Nephron progenitor cell (in vitro differentiated cells): ENCODE measurements at regions not wholly inside any gene's neighbourhood (a gene's known extent, or its start where the extent isn't known, plus 50 kb on each side); places are given as distances from the start of the nearest gene placed in this dataset.

Source experiments
- DNase-seq: peaks from one replicate; pipeline ENCODE4 v3.0.0; 2021
- H3K27ac Mint-ChIP-seq: 2 replicates; pipeline ENCODE4 v1.8.0; 2021; ENCODE audit warnings: mild to moderate bottlenecking, moderate library complexity, mixed read lengths
- H3K27me3 Mint-ChIP-seq: 2 replicates; pipeline ENCODE4 v1.8.0; 2021; ENCODE audit warnings: mild to moderate bottlenecking, low read depth, mixed read lengths; ENCODE audit not compliant: poor library complexity
- H3K36me3 Mint-ChIP-seq: 2 replicates; pipeline ENCODE4 v1.8.0; 2021; ENCODE audit warnings: low read depth, mixed read lengths
- H3K4me1 Mint-ChIP-seq: 2 replicates; pipeline ENCODE4 v1.8.0; 2021; ENCODE audit warnings: mixed read lengths
- H3K4me3 Mint-ChIP-seq: 2 replicates; pipeline ENCODE4 v1.8.0; 2021; ENCODE audit warnings: mild to moderate bottlenecking, moderate library complexity, mixed read lengths
- H3K9me3 Mint-ChIP-seq: 2 replicates; pipeline ENCODE4 v1.8.0; 2021; ENCODE audit warnings: mild to moderate bottlenecking, moderate library complexity, mixed read lengths
- TF ChIP-seq, protein P1 (sequence below): fragments of 200-600 bp; sonication (generic); IDR thresholded peaks from 2 replicates; pipeline ENCODE4 v1.5.0; 2021; ENCODE audit warnings: antibody characterized with exemption

GRCh38 chr12:88878295-88878694, 298.0 kb upstream of the KITLG start:
- no peak overlapping the region for H3K4me3 Mint-ChIP-seq
- DNase-seq, result no peak
- no peaks in the 10 kb centered on the region for H3K36me3 Mint-ChIP-seq
- H3K4me1 Mint-ChIP-seq, result no peaks in the 10 kb centered on the region
- no peak overlapping the region for H3K27ac Mint-ChIP-seq
- H3K27me3 Mint-ChIP-seq, result peaks cover 3% of the 10 kb centered on the region
- TF ChIP-seq, protein P1, sequence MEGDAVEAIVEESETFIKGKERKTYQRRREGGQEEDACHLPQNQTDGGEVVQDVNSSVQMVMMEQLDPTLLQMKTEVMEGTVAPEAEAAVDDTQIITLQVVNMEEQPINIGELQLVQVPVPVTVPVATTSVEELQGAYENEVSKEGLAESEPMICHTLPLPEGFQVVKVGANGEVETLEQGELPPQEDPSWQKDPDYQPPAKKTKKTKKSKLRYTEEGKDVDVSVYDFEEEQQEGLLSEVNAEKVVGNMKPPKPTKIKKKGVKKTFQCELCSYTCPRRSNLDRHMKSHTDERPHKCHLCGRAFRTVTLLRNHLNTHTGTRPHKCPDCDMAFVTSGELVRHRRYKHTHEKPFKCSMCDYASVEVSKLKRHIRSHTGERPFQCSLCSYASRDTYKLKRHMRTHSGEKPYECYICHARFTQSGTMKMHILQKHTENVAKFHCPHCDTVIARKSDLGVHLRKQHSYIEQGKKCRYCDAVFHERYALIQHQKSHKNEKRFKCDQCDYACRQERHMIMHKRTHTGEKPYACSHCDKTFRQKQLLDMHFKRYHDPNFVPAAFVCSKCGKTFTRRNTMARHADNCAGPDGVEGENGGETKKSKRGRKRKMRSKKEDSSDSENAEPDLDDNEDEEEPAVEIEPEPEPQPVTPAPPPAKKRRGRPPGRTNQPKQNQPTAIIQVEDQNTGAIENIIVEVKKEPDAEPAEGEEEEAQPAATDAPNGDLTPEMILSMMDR, result no peak
- H3K9me3 Mint-ChIP-seq, result no peaks in the 10 kb centered on the region

DNA sequence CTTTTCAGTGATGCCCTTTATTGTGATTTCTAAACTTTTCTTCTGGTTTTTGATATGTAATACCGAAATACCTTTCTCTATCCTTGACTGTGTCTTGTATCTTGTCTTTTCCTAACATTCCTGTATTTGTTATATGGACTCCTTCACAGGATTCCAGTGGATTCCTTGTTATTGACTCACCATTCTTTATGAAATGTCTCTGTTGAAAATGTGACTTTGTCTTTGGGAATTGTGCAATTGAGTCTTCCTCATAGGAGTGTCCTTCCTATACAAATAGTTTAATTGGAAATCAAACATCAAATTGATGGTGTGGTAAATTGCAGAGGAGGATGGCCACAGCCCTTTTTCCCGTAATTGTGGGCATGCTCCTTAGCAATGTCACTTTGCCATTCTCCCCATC, 296.6 kb upstream of the KITLG start:
- Mint-ChIP-seq H3K4me1 (no peaks in the 10 kb centered on the region), H3K27me3 (peaks cover 7% of the 10 kb centered on the region), H3K27ac (no peak overlapping the region), H3K36me3 (no peaks in the 10 kb centered on the region), H3K9me3 (no peaks in the 10 kb centered on the region), H3K4me3 (no peak overlapping the region)
- no peak for DNase-seq
- TF ChIP-seq, protein P1, result no peak

DNA sequence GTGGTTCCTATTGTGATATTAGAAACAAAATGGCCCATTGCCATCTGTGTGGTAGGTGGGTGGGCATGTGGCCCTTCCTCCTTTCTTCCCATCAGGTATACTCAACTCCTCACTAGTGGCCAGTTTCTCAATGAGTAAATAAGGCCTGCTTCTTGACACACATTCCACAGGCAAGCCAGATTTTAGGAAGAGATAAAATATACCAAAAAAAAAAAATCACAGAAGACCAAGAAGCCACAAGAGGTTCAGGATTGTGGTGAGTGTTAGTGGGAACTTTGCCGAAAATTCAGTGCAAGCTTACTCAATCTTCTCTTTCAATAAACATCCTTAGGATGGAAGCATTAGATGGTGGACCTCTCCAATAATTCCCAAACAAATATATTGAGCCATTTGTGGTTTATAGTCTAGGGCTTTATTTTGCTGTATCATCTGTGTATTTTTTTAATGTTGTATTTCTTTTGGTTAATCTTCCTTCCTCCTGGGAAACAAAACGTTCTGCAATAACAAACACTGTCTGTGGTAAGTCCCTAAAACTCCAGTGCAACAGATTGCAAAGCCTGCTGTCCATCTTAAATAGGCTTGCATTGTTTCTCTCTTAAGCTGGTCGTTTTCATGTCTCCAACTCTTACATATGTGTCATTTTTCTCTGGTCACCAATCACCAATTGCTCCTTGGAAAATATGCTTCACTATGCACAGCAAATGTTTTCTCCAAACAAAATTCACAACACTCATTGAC, 289.9 kb upstream of the KITLG start:
- Mint-ChIP-seq H3K9me3 (no peaks in the 10 kb centered on the region), H3K27me3 (peaks cover 3% of the 10 kb centered on the region)
- TF ChIP-seq, protein P1, result no peak

DNA sequence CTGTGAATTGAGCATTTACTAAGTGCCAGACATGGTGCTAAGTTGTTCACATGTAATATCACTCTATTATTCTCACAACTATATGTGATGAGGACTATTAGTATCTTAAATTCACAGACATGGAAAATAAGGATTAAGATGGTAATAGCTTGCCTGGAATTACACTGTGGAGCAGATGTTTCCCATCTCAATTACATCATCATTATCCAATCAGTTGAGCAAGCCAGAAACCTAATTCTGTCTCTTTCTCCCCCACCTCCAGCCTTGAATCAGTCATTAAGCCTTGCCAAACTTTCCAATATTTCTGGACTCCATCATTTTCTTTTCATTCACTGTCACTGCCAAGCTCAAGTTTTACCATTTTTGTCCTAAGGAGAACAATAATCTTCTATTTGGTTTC, 287.8 kb upstream of the KITLG start:
- no peak for DNase-seq
- peaks cover 3% of the 10 kb centered on the region for H3K27me3 Mint-ChIP-seq
- no peak overlapping the region for H3K27ac Mint-ChIP-seq
- no peaks in the 10 kb centered on the region for H3K4me1 Mint-ChIP-seq
- H3K9me3 Mint-ChIP-seq, result no peaks in the 10 kb centered on the region
- no peaks in the 10 kb centered on the region for H3K36me3 Mint-ChIP-seq
- H3K4me3 Mint-ChIP-seq, result no peak overlapping the region
- TF ChIP-seq, protein P1, result no peak

More for the DNA sequence above, 289.9 kb upstream of the KITLG start:
- no peak for DNase-seq
- H3K27ac Mint-ChIP-seq, result no peak overlapping the region
- H3K4me3 Mint-ChIP-seq, result no peak overlapping the region
- H3K36me3 Mint-ChIP-seq, result no peaks in the 10 kb centered on the region
- no peaks in the 10 kb centered on the region for H3K4me1 Mint-ChIP-seq

GRCh38 chr12:88867510-88867909, 287.2 kb upstream of the KITLG start:
- H3K27me3 Mint-ChIP-seq, result no peaks in the 10 kb centered on the region
- H3K36me3 Mint-ChIP-seq, result no peaks in the 10 kb centered on the region
- no peak for DNase-seq
- H3K4me1 Mint-ChIP-seq, result no peaks in the 10 kb centered on the region
- no peak overlapping the region for H3K27ac Mint-ChIP-seq
- no peaks in the 10 kb centered on the region for H3K9me3 Mint-ChIP-seq
- TF ChIP-seq, protein P1, result no peak
- no peak overlapping the region for H3K4me3 Mint-ChIP-seq

- Mint-ChIP-seq H3K4me3 (no peak overlapping the region), H3K4me1 (no peaks in the 10 kb centered on the region), H3K27ac (no peak overlapping the region), H3K9me3 (no peaks in the 10 kb centered on the region), H3K36me3 (no peaks in the 10 kb centered on the region), H3K27me3 (no peaks in the 10 kb centered on the region)
- TF ChIP-seq, protein P1, result no peak
- no peak for DNase-seq
Measured at GRCh38 chr12:88866881-88867280, 286.6 kb upstream of the KITLG start.
